ENCODE measurements at regions not wholly inside any gene's neighbourhood (a gene's known extent, or its start where the extent isn't known, plus 50 kb on each side); places are given as distances from the start of the nearest gene placed in this dataset.

- H3K27ac ChIP-seq (ENCODE audit: low read length) = no peak overlapping the region
- H3K9ac ChIP-seq (ENCODE audit: low read length) = no peak overlapping the region
- H3K9me3 ChIP-seq (ENCODE audit: control insufficient read depth, low read depth, low read length) = no peaks in the 10 kb centered on the region
- no peaks in the 10 kb centered on the region for H3K36me3 ChIP-seq (ENCODE audit: control insufficient read depth, low read depth, low read length)
- H3K4me1 ChIP-seq (ENCODE audit: control insufficient read depth, low read depth, low read length) = no peaks in the 10 kb centered on the region
- H3K4me3 ChIP-seq (ENCODE audit: low read length) = no peak overlapping the region
- H3K27me3 ChIP-seq (ENCODE audit: control insufficient read depth, insufficient read depth, low read length) = no peaks in the 10 kb centered on the region
These were observed 351.9 kb downstream of the EFNB2 start for GRCh38 chr13:106183410-106184065.

GRCh38 chr13:106182404-106182803 lies 353.1 kb downstream of the EFNB2 start:
- Histone ChIP-seq H3K4me3 (ENCODE audit: low read length) (no peak overlapping the region), H3K27ac (ENCODE audit: low read length) (no peak overlapping the region), H3K27me3 (ENCODE audit: control insufficient read depth, insufficient read depth, low read length) (no peaks in the 10 kb centered on the region), H3K36me3 (ENCODE audit: control insufficient read depth, low read depth, low read length) (no peaks in the 10 kb centered on the region), H3K9me3 (ENCODE audit: control insufficient read depth, low read depth, low read length) (no peaks in the 10 kb centered on the region), H3K4me1 (ENCODE audit: control insufficient read depth, low read depth, low read length) (no peaks in the 10 kb centered on the region), H3K9ac (ENCODE audit: low read length) (no peak overlapping the region)

GRCh38 chr13:106178816-106179215 lies 356.6 kb downstream of the EFNB2 start:
- Histone ChIP-seq H3K36me3 (ENCODE audit: control insufficient read depth, low read depth, low read length) (no peaks in the 10 kb centered on the region), H3K27me3 (ENCODE audit: control insufficient read depth, insufficient read depth, low read length) (no peaks in the 10 kb centered on the region), H3K27ac (ENCODE audit: low read length) (no peak overlapping the region), H3K9ac (ENCODE audit: low read length) (no peak overlapping the region), H3K9me3 (ENCODE audit: control insufficient read depth, low read depth, low read length) (no peaks in the 10 kb centered on the region), H3K4me3 (ENCODE audit: low read length) (no peak overlapping the region), H3K4me1 (ENCODE audit: control insufficient read depth, low read depth, low read length) (no peaks in the 10 kb centered on the region)

- Histone ChIP-seq H3K9me3 (ENCODE audit: control insufficient read depth, low read depth, low read length) (no peaks in the 10 kb centered on the region), H3K4me1 (ENCODE audit: control insufficient read depth, low read depth, low read length) (no peaks in the 10 kb centered on the region), H3K27ac (ENCODE audit: low read length) (no peak overlapping the region), H3K27me3 (ENCODE audit: control insufficient read depth, insufficient read depth, low read length) (no peaks in the 10 kb centered on the region), H3K4me3 (ENCODE audit: low read length) (no peak overlapping the region), H3K36me3 (ENCODE audit: control insufficient read depth, low read depth, low read length) (no peaks in the 10 kb centered on the region), H3K9ac (ENCODE audit: low read length) (no peak overlapping the region)
These were observed 358.3 kb downstream of the EFNB2 start for GRCh38 chr13:106177146-106177545.

- Histone ChIP-seq H3K27ac (ENCODE audit: low read length) (no peak overlapping the region), H3K27me3 (ENCODE audit: control insufficient read depth, insufficient read depth, low read length) (no peaks in the 10 kb centered on the region), H3K9me3 (ENCODE audit: control insufficient read depth, low read depth, low read length) (no peaks in the 10 kb centered on the region), H3K9ac (ENCODE audit: low read length) (no peak overlapping the region), H3K36me3 (ENCODE audit: control insufficient read depth, low read depth, low read length) (no peaks in the 10 kb centered on the region), H3K4me1 (ENCODE audit: control insufficient read depth, low read depth, low read length) (no peaks in the 10 kb centered on the region), H3K4me3 (ENCODE audit: low read length) (no peak overlapping the region)
These were observed 359.3 kb downstream of the EFNB2 start for GRCh38 chr13:106176117-106176516.

GRCh38 chr13:106173891-106174610 lies 361.4 kb downstream of the EFNB2 start:
- Histone ChIP-seq H3K27me3 (ENCODE audit: control insufficient read depth, insufficient read depth, low read length) (no peaks in the 10 kb centered on the region), H3K4me1 (ENCODE audit: control insufficient read depth, low read depth, low read length) (no peaks in the 10 kb centered on the region), H3K4me3 (ENCODE audit: low read length) (no peak overlapping the region)

GRCh38 chr13:106173346-106173745 lies 362.1 kb downstream of the EFNB2 start:
- no peaks in the 10 kb centered on the region for H3K27me3 ChIP-seq (ENCODE audit: control insufficient read depth, insufficient read depth, low read length)
- H3K4me3 ChIP-seq (ENCODE audit: low read length) = no peak overlapping the region
- H3K4me1 ChIP-seq (ENCODE audit: control insufficient read depth, low read depth, low read length) = no peaks in the 10 kb centered on the region
- no peak overlapping the region for H3K9ac ChIP-seq (ENCODE audit: low read length)
- no peak overlapping the region for H3K27ac ChIP-seq (ENCODE audit: low read length)
- no peaks in the 10 kb centered on the region for H3K36me3 ChIP-seq (ENCODE audit: control insufficient read depth, low read depth, low read length)
- H3K9me3 ChIP-seq (ENCODE audit: control insufficient read depth, low read depth, low read length) = no peaks in the 10 kb centered on the region

More at GRCh38 chr13:106173891-106174610, 361.4 kb downstream of the EFNB2 start:
- H3K27ac ChIP-seq (ENCODE audit: low read length) = no peak overlapping the region
- H3K9me3 ChIP-seq (ENCODE audit: control insufficient read depth, low read depth, low read length) = no peaks in the 10 kb centered on the region
- no peak overlapping the region for H3K9ac ChIP-seq (ENCODE audit: low read length)
- H3K36me3 ChIP-seq (ENCODE audit: control insufficient read depth, low read depth, low read length) = no peaks in the 10 kb centered on the region

GRCh38 chr13:106172176-106172905 lies 363.1 kb downstream of the EFNB2 start:
- Histone ChIP-seq H3K27ac (ENCODE audit: low read length) (no peak overlapping the region), H3K36me3 (ENCODE audit: control insufficient read depth, low read depth, low read length) (no peaks in the 10 kb centered on the region), H3K4me1 (ENCODE audit: control insufficient read depth, low read depth, low read length) (no peaks in the 10 kb centered on the region), H3K9me3 (ENCODE audit: control insufficient read depth, low read depth, low read length) (no peaks in the 10 kb centered on the region), H3K9ac (ENCODE audit: low read length) (no peak overlapping the region), H3K27me3 (ENCODE audit: control insufficient read depth, insufficient read depth, low read length) (no peaks in the 10 kb centered on the region), H3K4me3 (ENCODE audit: low read length) (no peak overlapping the region)

GRCh38 chr13:106163426-106163825 lies 372.0 kb downstream of the EFNB2 start:
- Histone ChIP-seq H3K27ac (ENCODE audit: low read length) (no peak overlapping the region), H3K9me3 (ENCODE audit: control insufficient read depth, low read depth, low read length) (no peaks in the 10 kb centered on the region), H3K9ac (ENCODE audit: low read length) (no peak overlapping the region), H3K4me1 (ENCODE audit: control insufficient read depth, low read depth, low read length) (no peaks in the 10 kb centered on the region), H3K36me3 (ENCODE audit: control insufficient read depth, low read depth, low read length) (no peaks in the 10 kb centered on the region), H3K4me3 (ENCODE audit: low read length) (no peak overlapping the region), H3K27me3 (ENCODE audit: control insufficient read depth, insufficient read depth, low read length) (no peaks in the 10 kb centered on the region)

- no peaks in the 10 kb centered on the region for H3K27me3 ChIP-seq (ENCODE audit: control insufficient read depth, insufficient read depth, low read length)
- no peak overlapping the region for H3K4me3 ChIP-seq (ENCODE audit: low read length)
- no peaks in the 10 kb centered on the region for H3K9me3 ChIP-seq (ENCODE audit: control insufficient read depth, low read depth, low read length)
- no peak overlapping the region for H3K9ac ChIP-seq (ENCODE audit: low read length)
- H3K36me3 ChIP-seq (ENCODE audit: control insufficient read depth, low read depth, low read length) = no peaks in the 10 kb centered on the region
- no peaks in the 10 kb centered on the region for H3K4me1 ChIP-seq (ENCODE audit: control insufficient read depth, low read depth, low read length)
- no peak overlapping the region for H3K27ac ChIP-seq (ENCODE audit: low read length)
These were observed 374.3 kb downstream of the EFNB2 start for GRCh38 chr13:106161146-106161545.

GRCh38 chr13:106159295-106160195 lies 375.9 kb downstream of the EFNB2 start:
- H3K9me3 ChIP-seq (ENCODE audit: control insufficient read depth, low read depth, low read length) = no peaks in the 10 kb centered on the region
- no peak overlapping the region for H3K4me3 ChIP-seq (ENCODE audit: low read length)
- H3K27ac ChIP-seq (ENCODE audit: low read length) = no peak overlapping the region
- no peaks in the 10 kb centered on the region for H3K27me3 ChIP-seq (ENCODE audit: control insufficient read depth, insufficient read depth, low read length)
- no peaks in the 10 kb centered on the region for H3K4me1 ChIP-seq (ENCODE audit: control insufficient read depth, low read depth, low read length)
- no peak overlapping the region for H3K9ac ChIP-seq (ENCODE audit: low read length)
- no peaks in the 10 kb centered on the region for H3K36me3 ChIP-seq (ENCODE audit: control insufficient read depth, low read depth, low read length)
